OCI-LY3 (cell line): ENCODE measurements at regions not wholly inside any gene's neighbourhood (a gene's known extent, or its start where the extent isn't known, plus 50 kb on each side); places are given as distances from the start of the nearest gene placed in this dataset.

Experiments used
- H2AFZ ChIP-seq: fragments of 200-600, 300-600 bp; shearing (Covaris generic); 2 replicates; pipeline ENCODE4 v1.6.0; 2014; ENCODE audit warnings: antibody characterized with exemption, low read depth, low read length
- H3K27ac ChIP-seq: fragments of 200-600, 300-600 bp; sonication (generic); 2 replicates; pipeline ENCODE4 v1.5.1; 2014; ENCODE audit warnings: mild to moderate bottlenecking, low read length, moderate library complexity, mixed read lengths
- H3K27me3 ChIP-seq: fragments of 200-600, 300-600 bp; sonication (generic); 2 replicates; pipeline ENCODE4 v1.6.1; 2014; ENCODE audit warnings: low read depth, low read length, mixed read lengths
- H3K36me3 ChIP-seq: fragments of 200-600, 300-600 bp; sonication (generic); replicated peaks from 2 replicates; pipeline ENCODE3; 2014; ENCODE audit warnings: low read depth, low read length, mixed read lengths
- H3K4me1 ChIP-seq: fragments of 300-600, 200-600 bp; sonication (generic); 2 replicates; pipeline ENCODE4 v1.6.1; 2014; ENCODE audit warnings: low read length, mixed read lengths
- H3K4me2 ChIP-seq: fragments of 200-600, 300-600 bp; sonication (generic); 2 replicates; pipeline ENCODE4 v1.6.1; 2014; ENCODE audit warnings: low read length, mixed read lengths
- H3K4me3 ChIP-seq: fragments of 300-600, 200-600 bp; sonication (generic); 2 replicates; pipeline ENCODE4 v1.5.1; 2014; ENCODE audit warnings: antibody characterized with exemption, mild to moderate bottlenecking, low read length, moderate library complexity
- H3K79me2 ChIP-seq: fragments of 300-600, 200-600 bp; shearing (Covaris generic); 2 replicates; pipeline ENCODE4 v1.6.1; 2014; ENCODE audit warnings: mild to moderate bottlenecking, low read length, mixed read lengths
- H3K9ac ChIP-seq: fragments of 300-600, 200-600 bp; shearing (Covaris generic); 2 replicates; pipeline ENCODE4 v1.6.0; 2014; ENCODE audit warnings: mild to moderate bottlenecking, low read length, moderate library complexity
- H3K9me3 ChIP-seq: fragments of 200-600, 300-600 bp; shearing (Covaris generic); 2 replicates; pipeline ENCODE4 v1.6.1; 2014; ENCODE audit warnings: low read length, mixed read lengths; ENCODE audit not compliant: insufficient read depth
- H4K20me1 ChIP-seq: fragments of 200-600, 300-600 bp; sonication (generic); 2 replicates; pipeline ENCODE4 v1.6.1; 2016; ENCODE audit warnings: low read length, mixed read lengths; ENCODE audit not compliant: insufficient read depth
- EZH2phosphoT487 ChIP-seq: fragments of 200-600 bp; shearing (Covaris generic); IDR thresholded peaks from 2 replicates; pipeline ENCODE4 v1.6.1; 2018; ENCODE audit warnings: antibody characterized with exemption, mixed run types, low read depth
- TF ChIP-seq, protein P1 (sequence below): fragments of 200-600, 300-600 bp; sonication (generic); IDR thresholded peaks from 2 replicates; pipeline ENCODE4 v1.5.1; 2014; ENCODE audit warnings: antibody characterized with exemption, low read length, low read depth

DNA sequence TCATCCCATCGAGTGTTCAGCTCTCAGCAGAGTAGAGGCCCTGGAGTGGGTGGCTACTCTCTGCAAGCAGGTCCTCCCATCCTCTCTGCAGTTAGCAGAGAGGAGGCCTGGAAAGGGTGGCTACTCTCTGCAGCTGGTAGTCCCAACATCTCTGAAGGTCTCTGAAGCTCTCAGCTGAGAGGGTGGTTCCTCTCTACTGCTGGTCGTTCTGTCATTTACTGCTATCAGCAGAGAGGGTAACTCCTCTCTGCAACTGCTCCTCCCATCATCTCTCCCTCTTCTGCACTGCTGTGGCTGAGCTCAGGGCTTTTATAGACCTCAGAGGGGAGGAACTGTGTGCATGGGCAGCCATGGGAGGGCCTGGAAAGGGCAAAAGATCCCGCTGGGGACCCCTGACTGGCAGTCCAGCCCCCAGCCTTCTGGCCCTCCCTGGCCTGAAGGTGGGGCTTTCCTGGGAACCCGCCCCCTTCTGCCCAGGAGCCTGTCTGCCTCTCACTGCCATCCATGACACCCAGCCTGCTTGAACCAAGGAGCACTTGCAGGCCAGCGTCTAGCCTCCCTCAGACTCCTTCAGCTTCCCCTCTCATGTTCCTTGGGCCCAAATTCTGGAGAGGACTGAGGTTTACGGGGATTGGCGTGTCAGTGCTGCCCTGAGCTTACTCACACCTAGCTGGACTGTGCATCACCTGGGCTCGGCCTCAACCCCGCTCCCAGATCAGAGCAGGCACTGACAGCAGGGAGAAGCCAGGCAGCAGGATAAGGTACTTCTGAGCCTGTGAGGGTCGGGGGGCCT is 898.3 kb upstream of the NEGR1 start:
- Histone ChIP-seq H3K4me3 (no peak overlapping the region), H3K4me1 (0 out of 2 replicates have a peak, but pooled peaks cover 5% of the 10 kb centered on the region), H3K36me3 (no peaks in the 10 kb centered on the region), H3K27ac (no peak overlapping the region), H3K9ac (no peak overlapping the region), H2AFZ (no peak overlapping the region), H3K79me2 (no peaks in the 10 kb centered on the region), H3K4me2 (no peak overlapping the region), H3K9me3 (no peaks in the 10 kb centered on the region), H3K27me3 (no peaks in the 10 kb centered on the region), H4K20me1 (no peaks in the 10 kb centered on the region)
- TF ChIP-seq, protein P1, sequence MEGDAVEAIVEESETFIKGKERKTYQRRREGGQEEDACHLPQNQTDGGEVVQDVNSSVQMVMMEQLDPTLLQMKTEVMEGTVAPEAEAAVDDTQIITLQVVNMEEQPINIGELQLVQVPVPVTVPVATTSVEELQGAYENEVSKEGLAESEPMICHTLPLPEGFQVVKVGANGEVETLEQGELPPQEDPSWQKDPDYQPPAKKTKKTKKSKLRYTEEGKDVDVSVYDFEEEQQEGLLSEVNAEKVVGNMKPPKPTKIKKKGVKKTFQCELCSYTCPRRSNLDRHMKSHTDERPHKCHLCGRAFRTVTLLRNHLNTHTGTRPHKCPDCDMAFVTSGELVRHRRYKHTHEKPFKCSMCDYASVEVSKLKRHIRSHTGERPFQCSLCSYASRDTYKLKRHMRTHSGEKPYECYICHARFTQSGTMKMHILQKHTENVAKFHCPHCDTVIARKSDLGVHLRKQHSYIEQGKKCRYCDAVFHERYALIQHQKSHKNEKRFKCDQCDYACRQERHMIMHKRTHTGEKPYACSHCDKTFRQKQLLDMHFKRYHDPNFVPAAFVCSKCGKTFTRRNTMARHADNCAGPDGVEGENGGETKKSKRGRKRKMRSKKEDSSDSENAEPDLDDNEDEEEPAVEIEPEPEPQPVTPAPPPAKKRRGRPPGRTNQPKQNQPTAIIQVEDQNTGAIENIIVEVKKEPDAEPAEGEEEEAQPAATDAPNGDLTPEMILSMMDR: no peak
- TF ChIP-seq EZH2phosphoT487: no peak

DNA sequence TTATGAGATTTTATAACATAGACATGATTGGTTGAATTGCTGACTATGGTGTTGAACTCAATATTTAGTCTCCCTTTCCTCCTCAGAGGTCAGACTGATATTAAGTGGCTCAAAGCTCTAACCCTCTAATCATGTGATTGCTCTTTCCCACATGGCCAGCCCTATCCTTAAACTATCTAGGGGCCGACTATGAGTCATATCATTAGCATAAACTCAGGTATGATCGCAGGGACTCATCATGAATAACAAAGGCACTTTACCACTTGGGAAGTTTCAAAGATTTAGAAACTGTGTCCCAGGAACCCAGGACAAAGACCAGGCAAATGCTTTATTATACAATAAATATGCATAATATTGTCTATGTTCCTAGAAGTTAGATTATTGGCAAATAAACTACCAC is 894.6 kb upstream of the NEGR1 start:
- no peaks in the 10 kb centered on the region for H3K36me3 ChIP-seq
- no peak overlapping the region for H3K27ac ChIP-seq

DNA sequence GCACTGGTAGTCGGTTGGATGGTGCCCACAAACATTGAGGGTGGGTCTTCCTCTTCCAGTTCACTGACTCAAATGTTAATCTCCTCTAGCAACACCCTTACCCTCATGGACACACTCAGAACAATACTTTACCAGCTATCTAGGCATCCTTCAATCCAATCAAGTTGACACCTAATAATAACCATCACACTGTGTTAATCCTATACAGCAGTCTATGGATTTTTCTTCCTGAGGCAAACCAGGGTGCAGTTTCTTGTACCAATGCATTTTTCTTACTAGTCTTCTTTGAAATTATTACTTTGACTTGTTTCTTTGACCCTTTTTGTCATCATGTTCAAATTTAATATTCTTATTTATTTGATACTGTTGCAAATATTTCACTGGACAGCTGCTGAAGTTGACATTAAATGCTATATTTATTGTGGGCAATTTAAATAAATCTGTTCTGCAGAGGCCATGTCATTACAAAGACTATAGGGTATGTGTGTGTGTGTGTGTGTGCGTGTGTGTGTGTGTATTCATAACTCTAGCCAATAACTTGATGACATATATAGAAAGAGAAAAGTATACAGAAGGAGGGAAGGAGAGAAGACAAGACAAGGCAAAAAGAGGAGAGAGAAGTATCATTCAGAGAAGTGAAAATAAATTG is 884.8 kb upstream of the NEGR1 start:
- H3K9ac ChIP-seq: no peak overlapping the region
- no peak overlapping the region for H2AFZ ChIP-seq
- H3K4me3 ChIP-seq: no peak overlapping the region
- H3K79me2 ChIP-seq: no peaks in the 10 kb centered on the region
- H3K36me3 ChIP-seq: no peaks in the 10 kb centered on the region
- no peaks in the 10 kb centered on the region for H4K20me1 ChIP-seq
- no peak overlapping the region for H3K4me2 ChIP-seq
- no peaks in the 10 kb centered on the region for H3K4me1 ChIP-seq
- no peak overlapping the region for H3K27ac ChIP-seq
- no peak for TF ChIP-seq EZH2phosphoT487
- TF ChIP-seq, protein P1: no peak
- H3K9me3 ChIP-seq: no peaks in the 10 kb centered on the region
- H3K27me3 ChIP-seq: no peaks in the 10 kb centered on the region

More for the DNA sequence above, 894.6 kb upstream of the NEGR1 start:
- Histone ChIP-seq H3K4me3 (no peak overlapping the region), H3K9ac (no peak overlapping the region), H2AFZ (no peak overlapping the region), H3K4me2 (no peak overlapping the region), H3K4me1 (0 out of 2 replicates have a peak, but pooled peaks cover 5% of the 10 kb centered on the region), H3K9me3 (no peaks in the 10 kb centered on the region), H3K79me2 (no peaks in the 10 kb centered on the region), H3K27me3 (no peaks in the 10 kb centered on the region), H4K20me1 (no peaks in the 10 kb centered on the region)
- no peak for TF ChIP-seq EZH2phosphoT487
- TF ChIP-seq, protein P1: no peak

DNA sequence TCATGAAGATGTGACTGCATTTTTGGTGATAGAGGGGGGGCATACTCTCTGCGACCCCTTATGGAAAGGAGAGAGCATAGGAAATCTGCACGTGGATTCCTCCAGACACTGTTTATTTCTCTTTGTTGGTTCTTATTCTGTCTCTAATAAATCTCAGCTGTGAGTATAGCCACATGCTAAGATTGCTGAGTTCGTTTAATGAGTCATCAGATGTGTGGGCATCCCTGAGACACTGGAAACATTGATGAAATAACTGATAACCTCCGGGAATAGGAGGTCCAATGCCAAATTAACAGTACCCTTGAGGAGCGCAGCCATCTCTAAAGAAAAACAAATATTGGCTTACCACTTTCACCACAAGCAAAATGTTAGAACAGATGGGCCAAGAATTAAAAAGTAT is 880.2 kb upstream of the NEGR1 start:
- Histone ChIP-seq H3K79me2 (no peaks in the 10 kb centered on the region), H3K27me3 (no peaks in the 10 kb centered on the region), H3K9ac (no peak overlapping the region), H4K20me1 (no peaks in the 10 kb centered on the region), H3K9me3 (no peaks in the 10 kb centered on the region), H2AFZ (no peak overlapping the region), H3K36me3 (no peaks in the 10 kb centered on the region), H3K4me1 (no peaks in the 10 kb centered on the region), H3K27ac (no peak overlapping the region), H3K4me3 (no peak overlapping the region), H3K4me2 (no peak overlapping the region)
- TF ChIP-seq EZH2phosphoT487: no peak
- TF ChIP-seq, protein P1: no peak
